Stomach (tissue), 8 donors: ENCODE measurements at regions not wholly inside any gene's neighbourhood (a gene's known extent, or its start where the extent isn't known, plus 50 kb on each side); places are given as distances from the start of the nearest gene placed in this dataset.

ENCODE experiments used
- DNase-seq, 2 donors: peaks; one replicate each; pipeline versions ENCODE4 v3.0.0 to v3.0.0-alpha.2; 2013 to 2019
- H3K27ac ChIP-seq, 5 donors: fragments of 200-600 bp in 4 of 5; sonication (generic) in 4 of 5; one replicate each; pipeline ENCODE4 v1.5.1; 2013 to 2019; ENCODE audit warnings: mild to moderate bottlenecking in 1 of 5, moderate library complexity in 1 of 5
- H3K27me3 ChIP-seq, 3 donors: fragments of 200-600 bp; sonication (generic); one replicate each; pipeline ENCODE4 v1.5.1; 2017 to 2019; ENCODE audit warnings: mixed run types in 1 of 3
- H3K36me3 ChIP-seq, 4 donors: fragments of 200-600 bp; sonication (generic); 1 replicate in 3 of 4; 2 replicates in 1 of 4; pipeline ENCODE4 v1.5.1; 2016 to 2019
- H3K4me1 ChIP-seq, 4 donors: fragments of 200-600 bp; sonication (generic); one replicate each; pipeline ENCODE4 v1.5.1; 2016 to 2019
- H3K4me3 ChIP-seq, 4 donors: fragments of 200-600 bp; sonication (generic) in 3 of 4; one replicate each; pipeline ENCODE4 v1.5.1; 2016 to 2019; ENCODE audit warnings: mild to moderate bottlenecking in 1 of 4
- H3K9me3 ChIP-seq, 4 donors: fragments of 200-600 bp; sonication (generic); one replicate each; pipeline ENCODE4 v1.5.1; 2016 to 2019
- CTCF ChIP-seq, 7 experiments: fragments of 450-650 bp in 4 of 7; fragments of 200-600 bp in 3 of 7; sonication (generic) in 3 of 7; IDR thresholded peaks; one replicate each; pipeline ENCODE4 v1.5.1; 2016 to 2019; ENCODE audit warnings: antibody characterized with exemption in 7 of 7, control low read depth in 2 of 7, mild to moderate bottlenecking in 1 of 7
- EP300 ChIP-seq: sonication (generic); formaldehyde crosslinking; IDR thresholded peaks from one replicate; pipeline ENCODE4 v1.6.1; 2017; ENCODE audit warnings: antibody characterized with exemption
- POLR2A ChIP-seq, 4 donors: fragments of 450-650 bp; IDR thresholded peaks; one replicate each; pipeline ENCODE4 v1.6.1; 2016; ENCODE audit warnings: antibody characterized with exemption in 4 of 4, control low read depth in 2 of 4, mild to moderate bottlenecking in 1 of 4, moderate library complexity in 1 of 4
- POLR2AphosphoS5 ChIP-seq, 3 donors: sonication (generic); formaldehyde crosslinking; IDR thresholded peaks; one replicate each; pipeline ENCODE4 v1.6.1; 2016; ENCODE audit warnings: antibody characterized with exemption in 3 of 3
- WGBS, 5 donors: extraction: QIAGEN DNeasy Blood & Tissue Kit in 3 of 5; methylation state at CpG; one replicate each; pipeline versions ENCODE4 v1.1.5 to v1.1.7; 2013 to 2018; 5-methylcytosine and 5-hydroxymethylcytosine counted together
- intact Hi-C: fragments of 100-400 bp; cut with DNase I; formaldehyde crosslinking; loops from one replicate; pipeline ENCODE4 v1.15.1; 2023; ENCODE audit warnings: low total_unique reads
- donor health status: healthy with polysubstance abuse.
- donor health status: Bipolar disorder and iron deficiency.
- donor health status: healthy.

DNA sequence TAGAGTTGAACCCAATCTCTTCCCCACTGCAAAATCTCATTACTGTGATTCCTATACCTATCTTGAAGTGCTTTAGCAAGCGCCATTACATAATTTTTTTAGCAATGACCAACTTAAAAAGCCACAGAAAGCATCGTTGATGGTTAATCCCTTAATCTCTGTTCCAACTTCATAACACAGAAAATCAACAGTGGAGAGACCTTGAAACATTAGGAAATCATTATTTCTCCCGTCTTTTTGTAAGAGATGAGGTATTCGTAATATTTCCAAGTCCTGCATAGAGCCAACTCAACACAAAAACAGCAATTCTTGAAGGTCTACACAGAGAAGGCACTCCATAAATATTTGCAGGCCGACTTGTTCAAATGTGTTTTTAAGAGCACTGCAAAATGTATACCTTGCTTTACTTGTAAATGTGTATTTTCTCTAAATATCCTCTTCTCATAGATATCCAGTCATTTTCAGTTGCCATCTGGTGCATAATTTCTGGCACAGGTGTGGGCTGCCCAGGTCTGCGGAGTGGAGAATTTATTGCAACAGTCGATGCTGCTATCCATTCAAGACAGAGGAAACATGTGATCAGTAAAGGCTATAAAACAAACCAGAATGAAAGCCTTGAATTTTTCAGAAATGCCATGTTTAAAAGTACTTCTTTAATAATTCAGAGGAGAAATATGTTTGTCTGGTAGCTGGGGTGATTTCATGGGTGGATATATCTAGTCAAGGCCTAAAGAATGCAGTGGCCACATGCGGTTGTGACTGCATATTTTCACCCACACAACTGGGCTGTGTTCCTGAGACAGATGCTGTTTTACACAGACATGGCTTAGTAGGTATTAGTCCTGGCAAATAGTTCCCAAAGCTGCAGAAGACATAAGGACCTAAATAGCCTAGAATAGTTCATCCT, 234.3 kb upstream of the STARD13 start:
- H3K27ac ChIP-seq: no peak overlapping the region

GRCh38 chr13:33520468-33520839, 234.9 kb upstream of the STARD13 start:
- 65 to 87% (median 75%) methylated on average over 5 of the region's 5 CpGs for WGBS, 5 donors
- H3K4me1 ChIP-seq: peaks cover 0 to 17% (median 13%) of the 10 kb centered on the region in 4 donors
- no peaks in the 10 kb centered on the region for H3K9me3 ChIP-seq
- H3K27me3 ChIP-seq: no peaks in the 10 kb centered on the region
- no peak for DNase-seq
- H3K27ac ChIP-seq: peak overlapping the region in 1 of 5 donors; percentile 20
- intact Hi-C loops: no loop called here
- TF ChIP-seq POLR2AphosphoS5 (IDR thresholded peaks at IDR 0.05) (no peak), EP300 (no peak), POLR2A (IDR thresholded peaks at IDR 0.05) (no peak), CTCF (IDR thresholded peaks at IDR 0.05) (no peak)
- no peaks in the 10 kb centered on the region for H3K36me3 ChIP-seq
- H3K4me3 ChIP-seq: no peak overlapping the region

More for the DNA sequence above, 234.3 kb upstream of the STARD13 start:
- intact Hi-C loops: no loop called here
- Histone ChIP-seq H3K36me3 (no peaks in the 10 kb centered on the region), H3K27me3 (no peaks in the 10 kb centered on the region), H3K4me1 (peaks cover 0 to 17% (median 13%) of the 10 kb centered on the region in 4 donors), H3K4me3 (no peak overlapping the region), H3K9me3 (no peaks in the 10 kb centered on the region)
- DNase-seq: no peak
- WGBS, 5 donors: 73 to 90% (median 80%) methylated on average over 8 of the region's 8 CpGs
- TF ChIP-seq CTCF (IDR thresholded peaks at IDR 0.05): no peak
- no peak for TF ChIP-seq POLR2AphosphoS5 (IDR thresholded peaks at IDR 0.05)
- no peak for TF ChIP-seq POLR2A (IDR thresholded peaks at IDR 0.05)
- TF ChIP-seq EP300: no peak

DNA sequence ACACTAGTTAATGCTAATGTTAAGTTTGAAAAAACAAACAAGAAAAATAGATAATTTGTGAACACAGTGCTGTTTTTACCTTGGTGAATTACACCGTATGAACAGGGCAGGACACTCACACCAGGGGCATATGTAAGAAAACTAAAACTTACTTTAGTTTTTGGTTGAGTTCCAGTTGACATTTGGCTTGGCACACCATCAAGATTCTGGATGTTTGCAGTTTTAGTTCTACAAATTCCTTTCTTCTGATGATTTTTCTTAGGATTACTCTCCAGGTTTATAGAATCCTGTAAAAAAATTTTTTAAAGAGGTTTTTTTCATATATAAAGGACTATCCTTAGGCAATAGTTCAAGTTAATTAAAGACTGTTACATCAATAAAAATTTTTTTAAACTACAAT, 238.5 kb upstream of the STARD13 start:
- WGBS, 5 donors: 25 to 47% (median 29%) methylated on average over 1 of the region's 1 CpG
- Histone ChIP-seq H3K4me1 (peaks cover 0 to 21% (median 13%) of the 10 kb centered on the region in 4 donors), H3K4me3 (no peak overlapping the region), H3K27me3 (no peaks in the 10 kb centered on the region), H3K9me3 (no peaks in the 10 kb centered on the region), H3K27ac (peak overlapping the region in 1 of 5 donors; percentile 11), H3K36me3 (no peaks in the 10 kb centered on the region)
- intact Hi-C loops: no loop called here
- peak in 1 of 2 donors; percentile 50 for DNase-seq
- TF ChIP-seq POLR2AphosphoS5 (IDR thresholded peaks at IDR 0.05) (no peak), POLR2A (IDR thresholded peaks at IDR 0.05) (no peak), CTCF (IDR thresholded peaks at IDR 0.05) (no peak), EP300 (no peak)

DNA sequence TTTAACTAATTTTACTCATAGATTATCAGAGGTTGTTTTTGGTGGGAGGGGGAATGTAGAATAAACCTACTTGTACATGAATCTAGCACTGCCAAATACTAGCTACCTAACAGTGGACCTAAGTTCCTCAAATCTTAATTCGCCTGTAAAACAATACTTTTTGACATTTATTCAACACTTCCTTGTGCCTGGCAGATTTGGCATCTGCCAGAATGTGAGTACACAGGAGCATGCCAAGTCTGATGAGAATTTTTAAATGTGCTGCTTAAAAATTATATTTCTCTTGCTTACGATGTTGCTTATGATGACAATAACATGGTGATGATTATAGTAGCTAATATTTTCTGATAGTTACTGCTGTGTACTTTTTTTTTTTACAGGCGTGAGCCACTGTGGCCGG, 240.2 kb upstream of the STARD13 start:
- TF ChIP-seq EP300: no peak
- TF ChIP-seq POLR2A (IDR thresholded peaks at IDR 0.05): no peak
- TF ChIP-seq CTCF (IDR thresholded peaks at IDR 0.05): no peak
- no peaks in the 10 kb centered on the region for H3K27me3 ChIP-seq
- 53 to 79% (median 55%) methylated on average over 4 of the region's 4 CpGs for WGBS, 5 donors
- no peaks in the 10 kb centered on the region for H3K36me3 ChIP-seq
- H3K9me3 ChIP-seq: no peaks in the 10 kb centered on the region
- no peak overlapping the region for H3K4me3 ChIP-seq
- intact Hi-C loops: no loop called here
- H3K27ac ChIP-seq: no peak overlapping the region
- H3K4me1 ChIP-seq: peaks cover 0 to 15% (median 10%) of the 10 kb centered on the region in 4 donors
- no peak for DNase-seq
